ENCODE measurements at regions not wholly inside any gene's neighbourhood (a gene's known extent, or its start where the extent isn't known, plus 50 kb on each side); places are given as distances from the start of the nearest gene placed in this dataset.
A peak's percentile ranks its signal among the peaks of the same experiment; 100 is the strongest.
"Not testable (repeated sequence)": the region's sequence is repeated elsewhere in the genome, so short reads cannot be mapped to it uniquely, and the experiment has no call there.

GRCh38 chr5:67732471-67732870, 483.1 kb upstream of the PIK3R1 start:
- DNase-seq: no peak

GRCh38 chr5:67731886-67732285, 483.7 kb upstream of the PIK3R1 start:
- DNase-seq: no peak

- DNase-seq: no peak
Measured at GRCh38 chr5:67730917-67731474, 484.6 kb upstream of the PIK3R1 start.

- no peak for DNase-seq
Measured at GRCh38 chr5:67728326-67728890, 487.1 kb upstream of the PIK3R1 start.

DNA sequence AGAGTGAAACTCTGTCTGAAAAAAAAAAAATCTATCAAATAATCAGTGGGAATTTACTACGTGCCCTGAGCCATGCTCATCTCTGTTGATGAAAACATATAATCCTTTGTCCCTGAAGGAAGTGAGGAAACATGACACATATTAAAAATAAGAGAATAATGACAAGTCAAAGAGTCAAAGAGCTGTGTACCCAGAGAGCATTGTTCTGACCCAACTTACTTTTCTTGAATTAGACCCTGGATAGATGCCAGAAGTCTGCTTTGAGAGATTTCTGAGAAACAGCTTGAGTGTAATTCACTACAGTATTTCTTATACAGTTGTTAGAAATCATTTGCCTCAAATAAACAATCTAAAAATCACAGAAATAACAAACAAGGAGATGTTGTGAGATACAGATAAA, 490.0 kb upstream of the PIK3R1 start:
- DNase-seq: no peak

DNA sequence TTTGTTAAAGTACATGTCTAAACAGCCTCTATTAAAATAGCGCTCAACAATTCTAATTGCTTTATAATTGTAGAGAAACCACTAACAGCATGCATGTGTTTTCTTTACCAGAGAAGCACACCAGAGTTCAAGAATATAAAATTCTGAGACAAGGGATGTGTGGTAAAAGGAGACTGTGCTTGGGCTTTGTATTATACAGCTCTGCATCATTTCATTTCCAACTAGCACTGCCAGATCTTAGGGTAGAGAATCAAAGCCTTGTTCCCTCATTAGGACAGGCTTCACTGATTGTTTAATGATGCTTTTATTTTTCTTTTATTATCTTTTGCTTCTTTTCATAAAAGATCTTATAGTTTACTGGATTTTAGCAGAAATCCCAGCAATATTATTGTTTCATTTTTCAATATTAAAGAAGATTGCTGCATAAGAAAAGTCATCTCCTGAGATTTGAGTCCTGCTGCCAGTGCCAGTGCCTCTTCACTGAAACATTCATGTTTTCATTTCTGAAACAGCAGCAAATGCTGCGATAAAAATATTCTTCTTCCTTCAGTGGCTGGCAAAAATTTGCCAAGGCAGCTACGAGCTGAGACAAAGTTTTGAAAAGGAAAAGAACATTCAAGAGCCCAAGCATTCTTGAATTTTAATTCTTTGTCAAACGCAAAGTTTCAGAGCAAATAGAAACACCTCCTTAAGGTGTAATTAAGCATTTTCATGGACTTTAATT, 491.0 kb upstream of the PIK3R1 start:
- DNase-seq: peak in 1 of 3 experiments; percentile 5

GRCh38 chr5:67723873-67724272, 491.7 kb upstream of the PIK3R1 start:
- DNase-seq: no peak

DNA sequence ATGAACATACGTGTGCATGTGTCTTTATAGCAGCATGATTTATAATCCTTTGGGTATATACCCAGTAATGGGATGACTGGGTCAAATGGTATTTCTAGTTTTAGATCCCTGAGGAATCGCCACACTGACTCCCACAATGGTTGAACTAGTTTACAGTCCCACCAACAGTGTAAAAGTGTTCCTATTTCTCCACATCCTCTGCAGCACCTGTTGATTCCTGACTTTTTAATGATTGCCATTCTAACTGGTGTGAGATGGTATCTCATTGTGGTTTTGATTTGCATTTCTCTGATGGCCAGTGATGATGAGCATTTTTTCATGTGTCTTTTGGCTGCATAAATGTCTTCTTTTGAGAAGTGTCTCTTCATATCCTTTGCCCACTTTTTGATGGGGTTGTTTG, 493.0 kb upstream of the PIK3R1 start:
- not testable (repeated sequence) for DNase-seq

- DNase-seq: no peak
Measured at GRCh38 chr5:67720162-67720772, 495.3 kb upstream of the PIK3R1 start.

DNA sequence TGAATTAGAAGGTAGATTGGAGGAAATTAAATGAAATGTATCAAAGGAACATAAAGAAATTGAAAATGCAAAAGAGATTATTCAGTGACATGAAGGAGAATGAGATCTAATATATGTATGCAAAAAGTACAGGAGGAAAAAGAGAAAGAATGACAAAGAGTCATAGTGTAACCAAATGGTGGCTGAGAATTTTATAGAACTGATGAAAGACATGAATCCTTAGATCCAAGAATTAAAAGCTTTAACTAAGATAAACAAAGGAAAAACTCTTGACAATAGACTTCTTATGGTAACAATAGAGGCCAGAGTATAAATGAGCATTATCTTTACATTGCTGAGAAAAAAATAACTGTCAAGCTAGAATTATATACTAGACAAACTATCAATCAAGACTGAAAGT, 505.4 kb upstream of the CD180 start:
- DNase-seq: no peak

DNA sequence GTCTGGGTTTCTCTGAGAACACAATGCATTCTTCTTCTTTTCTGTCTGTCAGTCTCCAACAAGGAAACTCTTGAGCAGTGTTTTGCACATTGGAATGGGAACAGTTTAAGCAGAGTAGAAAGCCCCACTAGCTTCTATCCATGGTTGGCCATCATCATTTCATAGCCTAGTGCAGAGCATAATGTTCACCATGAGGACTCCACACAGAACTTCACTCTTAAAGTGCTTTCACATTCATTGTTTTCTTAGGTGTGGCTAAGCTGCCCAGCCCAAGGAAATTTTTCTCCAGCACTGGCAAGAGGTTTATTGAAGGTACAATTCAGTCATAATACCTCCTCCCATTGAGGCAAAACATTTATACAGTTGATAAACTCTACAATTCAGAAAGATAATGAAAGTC, 503.0 kb upstream of the CD180 start:
- DNase-seq: no peak

- DNase-seq: no peak
Measured at GRCh38 chr5:67696446-67696845, 499.8 kb upstream of the CD180 start.

DNA sequence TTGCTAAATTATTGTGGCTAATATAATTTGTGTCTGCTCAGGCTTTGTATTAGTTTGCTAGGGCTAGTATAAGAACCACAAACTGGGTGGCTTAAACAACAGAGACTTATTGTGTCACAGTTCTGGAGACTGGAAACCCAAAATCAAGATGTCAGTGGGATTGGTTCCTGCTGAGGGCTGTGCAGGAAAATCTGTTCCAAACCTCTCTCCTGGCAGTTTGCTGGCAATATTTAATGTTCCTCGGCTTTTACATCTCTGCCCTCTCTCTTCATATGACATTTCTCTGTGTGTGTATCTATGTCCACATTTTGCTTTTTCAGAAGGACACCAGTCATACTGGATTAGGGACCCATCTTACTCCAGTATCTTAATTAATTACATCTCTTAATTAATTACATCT, 498.8 kb upstream of the CD180 start:
- no peak for DNase-seq

DNA sequence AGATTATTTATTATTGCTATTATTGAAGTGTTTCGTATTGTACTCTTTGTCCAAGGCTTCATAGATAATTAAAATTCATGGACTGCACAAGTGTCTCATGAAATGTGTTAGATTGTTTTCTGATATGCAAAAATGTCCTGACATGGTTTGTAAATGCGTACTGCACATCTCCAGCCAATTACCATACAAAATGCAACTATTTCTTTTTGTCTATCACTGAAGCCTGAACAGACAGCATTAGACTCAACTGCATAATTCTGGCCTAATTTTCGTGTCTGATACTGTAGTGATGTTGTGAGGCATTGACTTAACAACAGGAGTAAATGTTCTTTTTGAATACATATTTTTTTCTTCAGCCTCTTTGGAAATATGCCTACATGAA, 498.2 kb upstream of the CD180 start:
- no peak for DNase-seq

GRCh38 chr5:67693956-67694809, 497.6 kb upstream of the CD180 start:
- no peak for DNase-seq

GRCh38 chr5:67686746-67687145, 490.1 kb upstream of the CD180 start:
- no peak for DNase-seq

DNA sequence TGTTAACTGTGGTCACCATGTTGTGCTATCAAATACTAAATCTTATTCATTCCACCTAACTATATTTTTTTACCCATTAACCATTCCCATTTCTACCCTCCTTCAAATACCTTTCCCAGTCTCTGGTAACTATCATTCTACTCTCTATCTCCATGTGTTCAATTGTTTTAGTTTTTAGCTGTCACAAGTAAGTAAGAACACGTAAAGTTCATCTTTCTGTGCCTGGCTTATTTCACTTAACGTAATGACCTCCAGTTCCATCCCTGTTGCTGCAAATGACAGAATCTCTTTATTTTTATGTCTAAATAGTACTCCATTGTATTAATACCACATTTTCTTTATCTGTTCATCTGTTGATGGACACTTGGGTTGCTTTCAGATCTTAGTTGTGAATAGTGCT, 485.1 kb upstream of the CD180 start:
- DNase-seq: no peak

- DNase-seq: no peak
Measured at GRCh38 chr5:67680099-67680498, 483.5 kb upstream of the CD180 start.

- DNase-seq: peak in 1 of 3 experiments; percentile 14
Measured at GRCh38 chr5:67679184-67679841, 482.7 kb upstream of the CD180 start.

- no peak for DNase-seq
Measured at GRCh38 chr5:67678594-67678993, 482.0 kb upstream of the CD180 start.

GRCh38 chr5:67677422-67677970, 480.9 kb upstream of the CD180 start:
- no peak for DNase-seq

DNA sequence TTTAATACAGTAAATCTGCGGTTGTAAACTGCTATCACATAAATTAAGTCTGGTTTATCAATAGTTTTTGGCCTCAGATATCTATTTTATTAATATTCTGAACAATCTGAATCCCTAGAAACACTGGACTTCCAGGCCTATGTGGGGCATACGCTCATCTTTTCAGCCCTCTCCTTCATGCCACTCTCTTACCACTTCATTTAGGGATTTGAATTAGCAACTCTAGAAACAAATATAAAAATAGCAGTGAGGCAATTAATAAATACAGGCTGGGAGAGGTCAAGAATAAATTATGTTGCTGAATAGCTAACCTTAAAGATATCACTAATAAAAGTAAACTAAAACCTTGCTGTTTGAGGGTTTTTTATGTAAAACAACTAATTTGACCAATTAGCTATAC, 480.3 kb upstream of the CD180 start:
- no peak for DNase-seq
